PC-3 (cell line): ENCODE measurements at regions not wholly inside any gene's neighbourhood (a gene's known extent, or its start where the extent isn't known, plus 50 kb on each side); places are given as distances from the start of the nearest gene placed in this dataset.

Experiments used
- EZH2 ChIP-seq: fragments of 300-600 bp; sonication (generic); IDR thresholded peaks from one replicate; pipeline ENCODE4 v1.6.1; 2017; ENCODE audit warnings: antibody characterized with exemption, mild to moderate bottlenecking, low read length; ENCODE audit not compliant: unreplicated experiment
- EZH2phosphoT487 ChIP-seq: fragments of 300-600 bp; sonication (generic); IDR thresholded peaks from 2 replicates; pipeline ENCODE4 v1.6.1; 2018; ENCODE audit warnings: mild to moderate bottlenecking, antibody characterized with exemption, low read length, borderline replicate concordance
- TF ChIP-seq, protein P1 (sequence below): fragments of 300-600 bp; sonication (generic); conservative IDR thresholded peaks from 2 replicates; pipeline ENCODE4 v1.5.1; 2017; ENCODE audit warnings: antibody characterized with exemption, low read depth, mild to moderate bottlenecking, low read length

DNA sequence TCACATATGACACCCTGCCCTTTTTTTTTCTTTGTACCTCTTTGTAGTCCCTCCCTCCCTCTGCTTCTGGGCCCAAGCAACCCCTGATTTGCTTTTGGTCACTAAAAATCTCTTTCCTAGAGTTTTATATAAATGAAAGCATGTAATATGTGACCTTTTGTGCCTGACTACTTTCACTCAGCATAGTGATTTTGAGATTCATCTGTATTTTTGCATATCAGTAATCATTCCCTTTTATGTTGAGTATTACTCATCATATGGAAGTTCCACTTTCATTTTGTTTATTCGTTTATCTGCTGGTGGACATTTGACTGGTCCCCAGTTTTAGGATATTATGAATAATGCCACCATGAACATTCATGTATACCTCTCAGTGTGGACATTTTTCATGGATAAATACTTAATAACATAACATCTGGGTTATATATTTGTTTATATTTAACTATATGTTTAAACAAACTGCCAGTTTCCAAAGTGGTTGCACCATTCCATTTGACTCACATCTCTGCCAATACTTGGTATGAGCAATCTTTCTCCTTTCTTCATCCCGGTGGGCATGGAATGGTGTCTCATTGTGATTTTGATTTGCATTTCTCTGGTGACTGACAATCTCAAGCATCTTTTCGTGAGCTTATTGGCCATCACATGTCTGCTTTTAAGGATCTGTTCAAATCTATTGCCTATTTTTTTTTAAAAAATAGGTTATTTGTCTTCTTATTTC is 115.7 kb upstream of the S1PR3 start:
- TF ChIP-seq, protein P1, sequence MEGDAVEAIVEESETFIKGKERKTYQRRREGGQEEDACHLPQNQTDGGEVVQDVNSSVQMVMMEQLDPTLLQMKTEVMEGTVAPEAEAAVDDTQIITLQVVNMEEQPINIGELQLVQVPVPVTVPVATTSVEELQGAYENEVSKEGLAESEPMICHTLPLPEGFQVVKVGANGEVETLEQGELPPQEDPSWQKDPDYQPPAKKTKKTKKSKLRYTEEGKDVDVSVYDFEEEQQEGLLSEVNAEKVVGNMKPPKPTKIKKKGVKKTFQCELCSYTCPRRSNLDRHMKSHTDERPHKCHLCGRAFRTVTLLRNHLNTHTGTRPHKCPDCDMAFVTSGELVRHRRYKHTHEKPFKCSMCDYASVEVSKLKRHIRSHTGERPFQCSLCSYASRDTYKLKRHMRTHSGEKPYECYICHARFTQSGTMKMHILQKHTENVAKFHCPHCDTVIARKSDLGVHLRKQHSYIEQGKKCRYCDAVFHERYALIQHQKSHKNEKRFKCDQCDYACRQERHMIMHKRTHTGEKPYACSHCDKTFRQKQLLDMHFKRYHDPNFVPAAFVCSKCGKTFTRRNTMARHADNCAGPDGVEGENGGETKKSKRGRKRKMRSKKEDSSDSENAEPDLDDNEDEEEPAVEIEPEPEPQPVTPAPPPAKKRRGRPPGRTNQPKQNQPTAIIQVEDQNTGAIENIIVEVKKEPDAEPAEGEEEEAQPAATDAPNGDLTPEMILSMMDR = no peak
- TF ChIP-seq EZH2 (no peak), EZH2phosphoT487 (no peak)
